ENCODE measurements at regions not wholly inside any gene's neighbourhood (a gene's known extent, or its start where the extent isn't known, plus 50 kb on each side); places are given as distances from the start of the nearest gene placed in this dataset.

DNA sequence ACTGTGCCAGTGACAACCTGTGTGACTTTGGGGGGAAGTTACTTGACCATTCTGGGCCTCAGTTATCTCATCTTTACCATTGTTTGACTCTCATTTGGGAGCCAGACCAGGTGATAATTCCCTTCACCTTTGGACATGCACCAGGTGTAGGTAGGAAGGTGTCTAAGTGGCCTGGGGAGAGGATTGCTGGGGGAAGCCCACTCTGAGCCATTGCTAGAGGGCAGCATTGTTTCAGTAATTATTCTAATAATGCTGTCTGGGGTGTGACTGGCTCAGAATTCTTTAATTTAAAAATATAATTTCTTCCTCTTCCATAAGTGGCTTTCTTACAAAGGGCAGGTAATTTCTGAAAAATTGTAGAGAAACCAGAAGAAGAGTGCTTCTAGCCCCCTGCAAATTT, 104.3 kb downstream of the RTL9 start:
- Histone ChIP-seq H4K20me1 (ENCODE audit: insufficient read depth) (no peaks in the 10 kb centered on the region), H3K4me3 (ENCODE audit: low read depth in 2 of 2, low read length in 1 of 2) (no peak overlapping the region), H3K36me3 (replicated peaks in 1 of 2; ENCODE audit: control insufficient read depth in 1 of 2, insufficient read depth in 2 of 2, low read length in 1 of 2) (no peaks in the 10 kb centered on the region), H2AFZ (ENCODE audit: low read depth) (no peak overlapping the region), H3K27me3 (ENCODE audit: insufficient read depth) (peaks cover 7% of the 10 kb centered on the region), H3K9me2 (no peaks in the 10 kb centered on the region), H3K9ac (no peak overlapping the region), H3F3A (replicated peaks; ENCODE audit: insufficient read depth) (no peaks in the 10 kb centered on the region), H3K9me3 (no peaks in the 10 kb centered on the region), H3K4me1 (ENCODE audit: control insufficient read depth in 1 of 2, insufficient read depth in 2 of 2, low read depth in 1 of 2, low read length in 1 of 2) (no peaks in the 10 kb centered on the region), H3K79me2 (ENCODE audit: insufficient read depth) (no peaks in the 10 kb centered on the region), H3K27ac (ENCODE audit: low read depth in 2 of 2, low read length in 1 of 2) (no peak overlapping the region), H3K4me2 (no peak overlapping the region)
- POLR2A ChIA-PET = no interaction called here
- no peak for DNase-seq
- TF ChIP-seq RAD21 (IDR thresholded peaks at IDR 0.05; ENCODE audit: low read length) (peak; percentile 26; the same call in 1 of the 2 replicates), MEF2A (IDR thresholded peaks at IDR 0.05; ENCODE audit: borderline replicate concordance, low read depth) (no peak), CTCF (IDR thresholded peaks at IDR 0.05) (peak; percentile 25)
- CTCF ChIA-PET = no interaction called here

DNA sequence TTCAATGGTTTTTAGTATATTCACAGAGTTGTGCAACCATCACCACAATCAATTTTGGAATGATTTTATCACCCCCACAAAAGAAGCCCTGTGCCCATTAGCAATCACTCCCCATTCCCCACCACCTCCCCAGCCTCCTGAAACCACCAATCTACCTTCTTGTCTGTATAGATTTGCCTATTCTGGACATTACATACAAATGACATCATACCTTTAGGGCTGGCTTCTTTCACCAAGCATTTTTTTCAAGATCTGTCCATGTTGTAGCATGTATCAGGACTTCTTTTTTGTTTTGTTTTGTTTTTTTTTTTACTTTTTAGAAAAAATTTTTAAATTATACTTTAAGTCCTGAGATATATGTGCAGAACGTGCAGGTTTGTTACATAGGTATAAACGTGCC, 108.1 kb downstream of the RTL9 start:
- Histone ChIP-seq H3F3A (replicated peaks; ENCODE audit: insufficient read depth) (no peaks in the 10 kb centered on the region), H3K79me2 (ENCODE audit: insufficient read depth) (no peaks in the 10 kb centered on the region), H3K36me3 (replicated peaks in 1 of 2; ENCODE audit: control insufficient read depth in 1 of 2, insufficient read depth in 2 of 2, low read length in 1 of 2) (no peaks in the 10 kb centered on the region), H3K27me3 (ENCODE audit: insufficient read depth) (no peaks in the 10 kb centered on the region; the same call in 1 of the 2 replicates), H3K27ac (ENCODE audit: low read depth in 2 of 2, low read length in 1 of 2) (no peak overlapping the region), H3K4me1 (ENCODE audit: control insufficient read depth in 1 of 2, insufficient read depth in 2 of 2, low read depth in 1 of 2, low read length in 1 of 2) (no peaks in the 10 kb centered on the region), H3K4me3 (ENCODE audit: low read depth in 2 of 2, low read length in 1 of 2) (no peak overlapping the region), H4K20me1 (ENCODE audit: insufficient read depth) (no peaks in the 10 kb centered on the region), H3K9me2 (no peaks in the 10 kb centered on the region), H3K9me3 (no peaks in the 10 kb centered on the region), H3K9ac (no peak overlapping the region), H2AFZ (ENCODE audit: low read depth) (no peak overlapping the region), H3K4me2 (no peak overlapping the region)
- DNase-seq = no peak
- POLR2A ChIA-PET = no interaction called here
- CTCF ChIA-PET = no interaction called here
- TF ChIP-seq REST (IDR thresholded peaks at IDR 0.05; ENCODE audit: low read depth, low read length) (no peak), FOXJ3 (CRISPR knock-in tag; IDR thresholded peaks at IDR 0.05) (no peak)
- 40% methylated on average over 2 of the region's 2 CpGs for WGBS (ENCODE audit: low lambda C conversion rate)

DNA sequence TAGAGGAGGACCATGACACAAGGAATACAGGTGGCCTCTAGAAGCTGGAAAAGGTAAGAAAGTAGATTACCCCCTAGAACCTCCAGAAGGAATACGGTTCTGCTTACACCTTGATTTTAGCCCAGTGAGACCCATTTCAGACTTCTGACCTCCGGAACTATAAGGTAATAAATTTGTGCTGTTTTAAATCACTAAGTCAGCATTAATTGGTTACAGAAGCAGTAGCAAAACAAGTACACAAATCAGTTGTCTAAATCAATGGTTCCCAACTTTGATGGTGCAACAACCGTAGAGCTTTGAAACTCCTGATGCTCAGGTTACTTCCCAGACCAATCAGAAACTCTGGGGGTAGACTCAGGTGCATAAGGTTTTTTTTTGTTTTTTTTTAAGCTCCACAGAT, 113.6 kb downstream of the RTL9 start:
- WGBS (ENCODE audit: low lambda C conversion rate) = 15% methylated on average over 3 of the region's 3 CpGs
- POLR2A ChIA-PET = no interaction called here
- H3F3A ChIP-seq (replicated peaks; ENCODE audit: insufficient read depth) = no peaks in the 10 kb centered on the region
- TF ChIP-seq TAF1 (IDR thresholded peaks at IDR 0.05; ENCODE audit: borderline replicate concordance, low read depth, low read length) (no peak), FOXJ3 (CRISPR knock-in tag; IDR thresholded peaks at IDR 0.05) (no peak), IRF3 (IDR thresholded peaks at IDR 0.05; ENCODE audit: low read depth, low read length) (no peak), RXRA (IDR thresholded peaks at IDR 0.05; ENCODE audit: borderline replicate concordance, low read depth) (no peak), FOSL2 (IDR thresholded peaks at IDR 0.05; ENCODE audit: borderline replicate concordance, low read depth) (no peak), YY1 (IDR thresholded peaks at IDR 0.05; ENCODE audit: low read depth) (no peak), FOXM1 (IDR thresholded peaks at IDR 0.05; ENCODE audit: low read depth) (no peak), TCF12 (IDR thresholded peaks at IDR 0.05) (no peak), MXI1 (IDR thresholded peaks at IDR 0.05; ENCODE audit: low read depth, low read length) (no peak), TEAD4 (IDR thresholded peaks at IDR 0.05; ENCODE audit: borderline replicate concordance, insufficient read depth) (no peak), NFIC (IDR thresholded peaks at IDR 0.05; ENCODE audit: borderline replicate concordance) (no peak), POLR2AphosphoS5 (IDR thresholded peaks at IDR 0.05; ENCODE audit: low read depth, low read length) (no peak)
- no peaks in the 10 kb centered on the region; the same call in 1 of the 2 replicates for H3K27me3 ChIP-seq (ENCODE audit: insufficient read depth)
- H3K9ac ChIP-seq = no peak overlapping the region
- H3K79me2 ChIP-seq (ENCODE audit: insufficient read depth) = no peaks in the 10 kb centered on the region
- CTCF ChIA-PET = interaction anchor here (0.8 kb wide), 1 partner anchor 759 kb away, joined by 3 read pairs; no protein-coding TSS in a partner anchor
- DNase-seq = no peak
- H3K4me2 ChIP-seq = no peak overlapping the region
- no peaks in the 10 kb centered on the region for H4K20me1 ChIP-seq (ENCODE audit: insufficient read depth)
- H3K36me3 ChIP-seq (replicated peaks in 1 of 2; ENCODE audit: control insufficient read depth in 1 of 2, insufficient read depth in 2 of 2, low read length in 1 of 2) = no peaks in the 10 kb centered on the region
- H3K9me2 ChIP-seq = no peaks in the 10 kb centered on the region
- no peak overlapping the region for H2AFZ ChIP-seq (ENCODE audit: low read depth)
- H3K4me3 ChIP-seq (ENCODE audit: low read depth in 2 of 2, low read length in 1 of 2) = no peak overlapping the region
- no peaks in the 10 kb centered on the region for H3K4me1 ChIP-seq (ENCODE audit: control insufficient read depth in 1 of 2, insufficient read depth in 2 of 2, low read depth in 1 of 2, low read length in 1 of 2)
- H3K9me3 ChIP-seq = no peaks in the 10 kb centered on the region
- no peak overlapping the region for H3K27ac ChIP-seq (ENCODE audit: low read depth in 2 of 2, low read length in 1 of 2)
